SKM-1 (cell line): ENCODE measurements at regions not wholly inside any gene's neighbourhood (a gene's known extent, or its start where the extent isn't known, plus 50 kb on each side); places are given as distances from the start of the nearest gene placed in this dataset.

Experiments used
- DNase-seq: peaks from one replicate; lab custom pipeline; 2025; ENCODE audit not compliant: unreplicated experiment; lab: John Stamatoyannopoulos, UW

- no peak for DNase-seq
Observed at GRCh38 chr2:217285926-217286325, 426.1 kb upstream of the TNP1 start.

- no peak for DNase-seq
Observed at GRCh38 chr2:217283460-217283859, 423.6 kb upstream of the TNP1 start.

- no peak for DNase-seq
Observed at GRCh38 chr2:217282531-217282930, 422.7 kb upstream of the TNP1 start.

- DNase-seq: no peak
Observed at GRCh38 chr2:217279556-217279955, 419.7 kb upstream of the TNP1 start.

- DNase-seq: no peak
Observed at GRCh38 chr2:217279140-217279539, 419.3 kb upstream of the TNP1 start.

- DNase-seq: no peak
Observed at GRCh38 chr2:217277646-217278398, 418.0 kb upstream of the TNP1 start.

GRCh38 chr2:217276433-217276832 is 416.6 kb upstream of the TNP1 start:
- DNase-seq: no peak

GRCh38 chr2:217275091-217275490 is 415.2 kb upstream of the TNP1 start:
- DNase-seq: no peak

GRCh38 chr2:217274578-217274977 is 414.7 kb upstream of the TNP1 start:
- no peak for DNase-seq

- no peak for DNase-seq
Observed at GRCh38 chr2:217273851-217274250, 414.0 kb upstream of the TNP1 start.

GRCh38 chr2:217273162-217273561 is 413.3 kb upstream of the TNP1 start:
- no peak for DNase-seq

- no peak for DNase-seq
Observed at GRCh38 chr2:217271813-217272212, 411.9 kb upstream of the TNP1 start.

- no peak for DNase-seq
Observed at GRCh38 chr2:217270485-217271121, 410.7 kb upstream of the TNP1 start.

- no peak for DNase-seq
Observed at GRCh38 chr2:217269701-217270484, 410.0 kb upstream of the TNP1 start.

- no peak for DNase-seq
Observed at GRCh38 chr2:217268978-217269377, 409.1 kb upstream of the TNP1 start.

GRCh38 chr2:217267758-217268157 is 407.9 kb upstream of the TNP1 start:
- no peak for DNase-seq

- no peak for DNase-seq
Observed at GRCh38 chr2:217263756-217264155, 403.9 kb upstream of the TNP1 start.

GRCh38 chr2:217262911-217263310 is 403.0 kb upstream of the TNP1 start:
- no peak for DNase-seq

- no peak for DNase-seq
Observed at GRCh38 chr2:217261452-217261851, 401.6 kb upstream of the TNP1 start.

- DNase-seq: no peak
Observed at GRCh38 chr2:217260441-217261115, 400.7 kb upstream of the TNP1 start.

GRCh38 chr2:217258170-217258569 is 398.3 kb upstream of the TNP1 start:
- no peak for DNase-seq
